Activated naive CD8-positive, alpha-beta T cell treated with anti-CD3 and anti-CD28 coated beads, Interleukin-2, amount 10 ng/mL, durations not matched to agents 7 days and 5 days (primary cell): ENCODE measurements at regions not wholly inside any gene's neighbourhood (a gene's known extent, or its start where the extent isn't known, plus 50 kb on each side); places are given as distances from the start of the nearest gene placed in this dataset.

ENCODE experiments used
- ATAC-seq: fragments of 150-1000 bp; cut with Tn5 transposase; one replicate; pipeline ENCODE4 v1.10.0; 2021; ENCODE audit warnings: low read depth, moderate library complexity
- POLR2A ChIA-PET: fragments of 350-600 bp; sonication (Branson Sonifier 250); formaldehyde crosslinking; loops from one replicate; lab custom pipeline; 2021; ENCODE audit warnings: antibody characterized with exemption; lab: Charles Lee
- DNase-seq: peaks from one replicate; pipeline ENCODE4 v3.0.0; 2021
- H3K27ac Mint-ChIP-seq: one replicate; pipeline ENCODE4 v1.8.0; 2022; ENCODE audit warnings: mild to moderate bottlenecking, mixed read lengths
- H3K27me3 Mint-ChIP-seq: one replicate; pipeline ENCODE4 v1.8.0; 2022; ENCODE audit warnings: mild to moderate bottlenecking, moderate library complexity, mixed read lengths
- H3K36me3 Mint-ChIP-seq: one replicate; pipeline ENCODE4 v1.8.0; 2021; ENCODE audit warnings: mild to moderate bottlenecking, mixed read lengths
- H3K4me1 Mint-ChIP-seq: one replicate; pipeline ENCODE4 v1.8.0; 2021; ENCODE audit warnings: mixed read lengths
- H3K4me3 Mint-ChIP-seq: one replicate; pipeline ENCODE4 v1.8.0; 2022; ENCODE audit warnings: mild to moderate bottlenecking, moderate library complexity, mixed read lengths
- H3K9me3 Mint-ChIP-seq: one replicate; pipeline ENCODE4 v1.8.0; 2021; ENCODE audit warnings: mixed read lengths

GRCh38 chr5:74240783-74241750 is 399.5 kb downstream of the ENC1 start:
- POLR2A ChIA-PET: no interaction called here
- no peak overlapping the region for H3K4me3 Mint-ChIP-seq
- H3K36me3 Mint-ChIP-seq: no peaks in the 10 kb centered on the region
- H3K27ac Mint-ChIP-seq: no peak overlapping the region
- H3K9me3 Mint-ChIP-seq: no peaks in the 10 kb centered on the region
- DNase-seq (no peak), ATAC-seq (no peak)
- H3K4me1 Mint-ChIP-seq: no peaks in the 10 kb centered on the region
- peaks cover 2% of the 10 kb centered on the region for H3K27me3 Mint-ChIP-seq

- Mint-ChIP-seq H3K4me3 (no peak overlapping the region), H3K4me1 (no peaks in the 10 kb centered on the region), H3K27me3 (peaks cover 2% of the 10 kb centered on the region), H3K36me3 (no peaks in the 10 kb centered on the region), H3K27ac (no peak overlapping the region), H3K9me3 (no peaks in the 10 kb centered on the region)
- POLR2A ChIA-PET: no interaction called here
- no peak for ATAC-seq
- no peak for DNase-seq
Measured at GRCh38 chr5:74239261-74239660, 401.3 kb downstream of the ENC1 start.

GRCh38 chr5:74237571-74238145 is 402.9 kb downstream of the ENC1 start:
- ATAC-seq: no peak

GRCh38 chr5:74235552-74235951 is 405.0 kb downstream of the ENC1 start:
- peaks cover 10% of the 10 kb centered on the region for H3K27me3 Mint-ChIP-seq
- ATAC-seq: no peak
- H3K9me3 Mint-ChIP-seq: no peaks in the 10 kb centered on the region
- no peak overlapping the region for H3K27ac Mint-ChIP-seq
- no peak overlapping the region for H3K4me3 Mint-ChIP-seq
- POLR2A ChIA-PET: no interaction called here
- no peaks in the 10 kb centered on the region for H3K36me3 Mint-ChIP-seq
- no peak for DNase-seq
- no peaks in the 10 kb centered on the region for H3K4me1 Mint-ChIP-seq

More at GRCh38 chr5:74237571-74238145, 402.9 kb downstream of the ENC1 start:
- Mint-ChIP-seq H3K4me3 (no peak overlapping the region), H3K27ac (no peak overlapping the region), H3K27me3 (peaks cover 7% of the 10 kb centered on the region), H3K36me3 (no peaks in the 10 kb centered on the region), H3K9me3 (no peaks in the 10 kb centered on the region), H3K4me1 (no peaks in the 10 kb centered on the region)
- DNase-seq: no peak
- POLR2A ChIA-PET: no interaction called here

GRCh38 chr5:74233571-74233970 is 407.0 kb downstream of the ENC1 start:
- Mint-ChIP-seq H3K4me1 (no peaks in the 10 kb centered on the region), H3K36me3 (no peaks in the 10 kb centered on the region), H3K27ac (no peak overlapping the region), H3K9me3 (no peaks in the 10 kb centered on the region), H3K4me3 (no peak overlapping the region), H3K27me3 (peaks cover 7% of the 10 kb centered on the region)
- no peak for DNase-seq
- ATAC-seq: no peak
- POLR2A ChIA-PET: no interaction called here

- no peaks in the 10 kb centered on the region for H3K9me3 Mint-ChIP-seq
- POLR2A ChIA-PET: no interaction called here
- H3K36me3 Mint-ChIP-seq: no peaks in the 10 kb centered on the region
- DNase-seq (no peak), ATAC-seq (no peak)
- H3K4me1 Mint-ChIP-seq: no peaks in the 10 kb centered on the region
- H3K27ac Mint-ChIP-seq: no peak overlapping the region
- H3K27me3 Mint-ChIP-seq: peaks cover 7% of the 10 kb centered on the region
- H3K4me3 Mint-ChIP-seq: no peak overlapping the region
Measured at GRCh38 chr5:74233091-74233490, 407.4 kb downstream of the ENC1 start.

GRCh38 chr5:74232276-74232675 is 408.3 kb downstream of the ENC1 start:
- H3K36me3 Mint-ChIP-seq: no peaks in the 10 kb centered on the region

GRCh38 chr5:74231697-74232096 is 408.8 kb downstream of the ENC1 start:
- no peaks in the 10 kb centered on the region for H3K4me1 Mint-ChIP-seq
- POLR2A ChIA-PET: no interaction called here
- no peaks in the 10 kb centered on the region for H3K9me3 Mint-ChIP-seq
- H3K36me3 Mint-ChIP-seq: no peaks in the 10 kb centered on the region
- peaks cover 12% of the 10 kb centered on the region for H3K27me3 Mint-ChIP-seq
- no peak for DNase-seq
- ATAC-seq: no peak
- no peak overlapping the region for H3K27ac Mint-ChIP-seq
- no peak overlapping the region for H3K4me3 Mint-ChIP-seq

More at GRCh38 chr5:74232276-74232675, 408.3 kb downstream of the ENC1 start:
- no peak overlapping the region for H3K27ac Mint-ChIP-seq
- no peaks in the 10 kb centered on the region for H3K9me3 Mint-ChIP-seq
- H3K4me1 Mint-ChIP-seq: no peaks in the 10 kb centered on the region
- no peak overlapping the region for H3K4me3 Mint-ChIP-seq
- peaks cover 12% of the 10 kb centered on the region for H3K27me3 Mint-ChIP-seq
- POLR2A ChIA-PET: no interaction called here
- no peak for DNase-seq
- ATAC-seq: no peak

- Mint-ChIP-seq H3K36me3 (no peaks in the 10 kb centered on the region), H3K9me3 (peaks cover 2% of the 10 kb centered on the region), H3K27ac (no peak overlapping the region), H3K4me1 (no peaks in the 10 kb centered on the region), H3K27me3 (peaks cover 11% of the 10 kb centered on the region), H3K4me3 (no peak overlapping the region)
- ATAC-seq (no peak), DNase-seq (no peak)
- POLR2A ChIA-PET: interaction anchor here (0.5 kb wide), 1 partner anchor 428 kb away, joined by 3 read pairs; no protein-coding TSS in a partner anchor
Measured at GRCh38 chr5:74226716-74227485, 413.6 kb downstream of the ENC1 start.

- Mint-ChIP-seq H3K4me3 (no peak overlapping the region), H3K4me1 (no peaks in the 10 kb centered on the region), H3K27ac (no peak overlapping the region), H3K9me3 (peaks cover 2% of the 10 kb centered on the region), H3K36me3 (no peaks in the 10 kb centered on the region), H3K27me3 (peaks cover 11% of the 10 kb centered on the region)
- no peak for DNase-seq
- ATAC-seq: no peak
- POLR2A ChIA-PET: no interaction called here
Measured at GRCh38 chr5:74225587-74225986, 414.9 kb downstream of the ENC1 start.

- Mint-ChIP-seq H3K36me3 (no peaks in the 10 kb centered on the region), H3K27ac (no peak overlapping the region), H3K9me3 (peaks cover 2% of the 10 kb centered on the region), H3K4me1 (no peaks in the 10 kb centered on the region), H3K4me3 (no peak overlapping the region), H3K27me3 (peaks cover 11% of the 10 kb centered on the region)
- POLR2A ChIA-PET: no interaction called here
- ATAC-seq (no peak), DNase-seq (no peak)
Measured at GRCh38 chr5:74224331-74224730, 416.2 kb downstream of the ENC1 start.

GRCh38 chr5:74222806-74223205 is 417.7 kb downstream of the ENC1 start:
- DNase-seq (no peak), ATAC-seq (no peak)
- no peak overlapping the region for H3K27ac Mint-ChIP-seq
- no peak overlapping the region for H3K4me3 Mint-ChIP-seq
- no peaks in the 10 kb centered on the region for H3K36me3 Mint-ChIP-seq
- H3K9me3 Mint-ChIP-seq: peaks cover 4% of the 10 kb centered on the region
- peaks cover 11% of the 10 kb centered on the region for H3K27me3 Mint-ChIP-seq
- H3K4me1 Mint-ChIP-seq: no peaks in the 10 kb centered on the region
- POLR2A ChIA-PET: no interaction called here

GRCh38 chr5:74221413-74221812 is 419.1 kb downstream of the ENC1 start:
- Mint-ChIP-seq H3K27ac (no peak overlapping the region), H3K4me3 (no peak overlapping the region), H3K27me3 (peaks cover 4% of the 10 kb centered on the region), H3K9me3 (peaks cover 4% of the 10 kb centered on the region), H3K4me1 (no peaks in the 10 kb centered on the region), H3K36me3 (no peaks in the 10 kb centered on the region)
- no peak for DNase-seq
- POLR2A ChIA-PET: no interaction called here
- ATAC-seq: no peak
